ENCODE measurements at regions not wholly inside any gene's neighbourhood (a gene's known extent, or its start where the extent isn't known, plus 50 kb on each side); places are given as distances from the start of the nearest gene placed in this dataset.
"Not testable (repeated sequence)": the region's sequence is repeated elsewhere in the genome, so short reads cannot be mapped to it uniquely, and the experiment has no call there.

GRCh38 chrY:10958122-10958521, 1430.4 kb downstream of the TSPY10 start:
- DNase-seq; intact Hi-C loops (cut with DNase I): not testable (repeated sequence)

GRCh38 chrY:10973422-10973821, 1445.7 kb downstream of the TSPY10 start:
- intact Hi-C loops (cut with DNase I): no loop called here
- peak in 5 of 10 donors; percentile 8 to 70 (median 25) for DNase-seq

- DNase-seq: no peak
- intact Hi-C loops (cut with DNase I): no loop called here
Measured at GRCh38 chrY:10986655-10987054, 1459.0 kb downstream of the TSPY10 start.

- intact Hi-C loops (cut with DNase I): no loop called here
- no peak for DNase-seq
Measured at GRCh38 chrY:10987626-10988025, 1459.9 kb downstream of the TSPY10 start.

DNA sequence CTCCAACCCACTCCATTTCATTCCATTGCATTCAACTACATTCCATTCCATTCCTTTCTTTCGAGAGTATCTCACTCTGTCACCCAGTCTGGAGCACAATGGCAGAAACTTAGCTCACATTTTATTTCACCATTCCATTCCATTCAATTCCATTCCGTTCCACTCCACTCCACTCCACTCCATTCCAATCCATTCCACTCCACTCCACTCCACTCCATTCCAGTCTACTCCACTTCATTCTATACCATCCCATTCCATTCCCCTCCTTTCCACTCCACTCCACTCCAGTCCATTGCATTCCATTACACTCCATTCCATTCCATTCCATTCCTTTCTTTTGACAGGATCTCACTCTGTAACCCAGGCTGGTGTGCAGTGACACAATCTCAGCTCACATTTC, 1466.3 kb downstream of the TSPY10 start:
- no peak for DNase-seq
- intact Hi-C loops (cut with DNase I): no loop called here

DNA sequence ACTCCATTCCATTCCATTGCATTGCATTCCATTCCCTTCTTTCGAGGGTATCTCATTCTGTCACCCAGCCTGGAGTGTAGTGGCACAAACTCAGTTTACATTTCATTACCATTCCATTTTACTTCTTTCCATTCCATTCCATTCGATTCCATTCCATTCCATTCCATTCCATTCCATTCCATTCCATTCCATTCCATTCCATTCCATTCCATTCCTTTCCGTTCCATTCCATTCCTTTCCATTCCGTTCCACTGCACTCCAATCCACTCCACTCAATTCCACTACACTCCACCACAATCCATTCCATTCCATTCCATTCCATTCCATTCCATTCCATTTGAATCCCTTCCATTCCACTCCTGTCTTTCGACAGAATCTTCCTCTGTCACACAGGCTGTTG, 1472.0 kb downstream of the TSPY10 start:
- intact Hi-C loops (cut with DNase I); DNase-seq: not testable (repeated sequence)

DNA sequence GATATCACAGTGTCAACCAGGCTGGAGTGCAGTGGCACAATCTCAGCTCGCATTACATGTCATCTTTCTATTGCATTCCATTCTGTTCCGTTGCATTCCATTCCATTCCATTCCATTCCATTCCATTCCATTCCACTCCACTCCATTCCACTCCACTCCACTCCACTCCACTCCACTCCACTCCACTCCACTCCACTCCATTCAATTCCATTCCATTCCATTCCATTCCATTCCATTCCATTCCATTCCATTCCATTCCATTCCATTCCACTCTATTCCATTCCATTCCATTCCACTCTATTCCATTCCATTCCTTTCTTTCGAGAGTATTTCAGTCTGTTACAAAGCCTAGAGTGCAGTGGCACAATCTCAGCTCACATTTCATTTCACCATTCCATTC, 1486.5 kb downstream of the TSPY10 start:
- intact Hi-C loops (cut with DNase I); DNase-seq: not testable (repeated sequence)

- intact Hi-C loops (cut with DNase I): no loop called here
- no peak for DNase-seq
Measured at GRCh38 chrY:11022734-11023133, 1495.1 kb downstream of the TSPY10 start.

DNA sequence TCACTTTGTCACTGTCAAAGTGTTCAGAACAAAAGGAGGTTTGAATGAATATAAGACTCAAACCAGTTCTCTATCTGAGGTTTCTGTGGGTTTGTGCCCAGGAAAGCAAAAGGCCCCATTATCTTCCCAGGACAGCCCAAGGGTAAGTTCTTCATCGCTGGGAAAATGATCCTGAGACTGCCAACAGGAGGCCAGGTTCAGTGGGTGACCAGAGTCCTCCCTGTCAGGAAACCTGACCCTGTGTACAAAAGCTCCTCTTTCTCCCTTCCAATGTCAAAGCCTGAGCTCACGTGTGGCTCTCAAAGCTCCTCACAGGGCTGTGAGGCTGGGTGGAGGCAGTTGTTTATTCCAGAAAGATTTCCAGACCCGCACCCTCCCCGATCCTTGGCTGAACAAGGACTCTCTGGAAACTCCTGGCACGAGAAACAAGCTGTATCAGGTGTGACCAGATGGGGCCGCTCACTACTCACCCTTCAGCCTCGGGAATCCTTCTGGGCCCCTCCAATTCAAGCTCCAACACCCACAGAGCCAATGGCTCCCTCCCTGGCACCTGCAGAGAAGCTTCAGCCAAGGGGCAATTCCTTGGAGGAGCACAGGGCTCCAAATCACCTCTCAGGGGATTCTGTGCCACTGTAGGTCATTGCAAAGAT, 1516.7 kb downstream of the TSPY10 start:
- DNase-seq: peak in 1 of 10 donors; percentile 34

GRCh38 chrY:11063486-11063885, 1535.8 kb downstream of the TSPY10 start:
- DNase-seq: peak in 2 of 10 donors; percentile 18 to 47
- intact Hi-C loops (cut with DNase I): no loop called here

More for the DNA sequence above, 1516.7 kb downstream of the TSPY10 start:
- intact Hi-C loops (cut with DNase I): no loop called here

DNA sequence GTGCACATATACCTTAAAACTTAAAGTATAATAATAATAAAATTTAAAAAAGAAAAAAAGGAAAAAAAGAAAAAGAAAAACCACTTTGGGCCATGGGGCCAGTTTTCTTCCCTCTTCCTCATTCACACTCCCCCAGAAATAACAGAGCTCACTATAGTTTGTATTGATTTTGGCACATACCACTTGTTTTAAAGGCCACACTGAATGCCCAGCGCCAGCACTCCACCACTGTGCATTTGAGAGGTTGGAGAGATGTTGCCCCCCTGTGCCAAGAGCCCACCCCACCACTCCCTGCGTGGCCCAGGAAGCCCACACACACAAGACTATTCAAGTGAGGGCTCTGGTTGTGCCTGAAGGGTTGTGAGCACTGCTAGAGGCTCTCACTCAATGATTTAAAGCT, 1536.3 kb downstream of the TSPY10 start:
- intact Hi-C loops (cut with DNase I): no loop called here
- no peak for DNase-seq

DNA sequence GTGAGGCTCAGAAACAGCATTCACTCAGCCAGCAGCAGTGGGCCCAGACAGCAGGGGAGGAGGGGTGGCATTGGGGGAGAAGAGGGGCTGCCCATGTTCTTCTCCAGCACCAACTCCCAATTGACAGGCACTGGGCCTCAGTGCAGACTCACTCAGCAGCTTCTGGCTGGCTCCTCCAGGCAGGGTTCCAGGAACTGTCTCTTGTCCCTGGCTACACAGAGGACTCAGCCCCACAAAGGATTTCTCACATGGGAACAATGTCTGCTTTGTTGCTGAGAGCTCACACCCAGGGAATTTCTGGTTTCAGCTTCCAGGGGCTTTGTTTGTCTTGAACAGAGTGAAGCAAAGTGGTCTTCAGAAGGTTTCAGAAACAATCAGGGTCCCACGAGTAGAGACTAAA, 1536.7 kb downstream of the TSPY10 start:
- DNase-seq: peak in 3 of 10 donors; percentile 45 to 77 (median 55)
- intact Hi-C loops (cut with DNase I): no loop called here

DNA sequence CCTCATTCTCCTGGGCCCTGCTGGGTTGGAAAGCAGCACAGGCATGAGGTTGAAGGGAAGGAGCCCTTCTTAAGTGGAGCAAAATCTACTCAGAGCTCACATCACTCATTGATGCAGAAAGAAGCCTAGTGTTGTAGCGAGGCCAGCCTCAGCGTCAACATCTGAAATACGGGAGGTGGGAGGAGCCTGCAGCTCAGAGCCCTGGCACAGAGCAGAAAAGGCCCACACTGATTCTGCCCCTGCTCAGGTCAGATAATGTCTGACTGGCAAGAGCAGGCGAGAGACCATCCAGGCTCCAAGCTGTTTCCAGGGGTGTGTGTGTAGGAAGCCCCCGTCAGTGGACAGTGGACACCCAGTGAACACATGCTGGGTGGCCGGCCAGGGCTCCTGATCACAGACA, 1541.6 kb downstream of the TSPY10 start:
- DNase-seq: no peak
- intact Hi-C loops (cut with DNase I): no loop called here

DNA sequence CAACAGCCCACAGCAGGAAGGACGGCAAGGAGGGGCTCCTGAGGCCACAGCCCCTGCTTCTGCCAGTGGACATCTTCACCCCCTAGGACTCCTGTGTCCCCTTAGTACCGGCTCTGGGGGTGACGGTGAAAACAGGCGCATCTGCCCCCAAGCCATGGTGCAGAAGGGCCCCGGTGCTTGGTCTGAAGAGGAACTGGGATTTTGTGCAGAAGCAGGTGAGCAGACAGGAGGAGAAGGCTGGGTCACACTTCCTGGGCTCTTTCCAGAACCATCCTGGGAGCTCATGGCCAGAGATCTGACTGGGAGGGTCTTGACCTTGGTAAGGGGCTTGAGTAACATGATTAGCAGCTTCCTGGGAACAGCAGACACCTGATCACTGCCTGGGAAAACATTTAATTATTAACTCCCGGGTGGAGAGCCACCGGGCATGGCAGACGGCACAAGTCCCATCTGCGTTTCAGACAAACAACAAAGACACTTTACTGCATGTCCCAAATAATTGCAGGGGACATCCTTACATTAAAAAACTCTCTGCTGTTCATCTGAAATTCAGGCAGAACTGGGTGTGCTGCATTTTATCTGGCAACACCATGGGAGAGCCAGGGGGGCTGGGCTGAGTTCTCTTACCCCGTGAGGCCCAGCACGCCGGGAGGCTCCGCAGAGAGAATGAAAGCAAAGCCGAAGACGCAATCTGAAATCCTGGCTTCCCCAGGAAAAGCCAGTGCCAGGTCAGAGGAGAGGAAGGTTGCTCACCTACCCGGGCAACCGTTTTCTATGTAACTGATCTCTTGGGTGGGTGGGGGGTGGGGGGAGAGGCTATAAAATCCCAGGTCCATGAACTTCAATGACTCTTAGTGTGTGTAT, 1542.8 kb downstream of the TSPY10 start:
- intact Hi-C loops (cut with DNase I): no loop called here
- no peak for DNase-seq

- intact Hi-C loops (cut with DNase I): not testable (repeated sequence)
- DNase-seq: peak in 1 of 10 donors; percentile 10
Measured at GRCh38 chrY:11085801-11086200, 1558.1 kb downstream of the TSPY10 start.

- intact Hi-C loops (cut with DNase I): not testable (repeated sequence)
- DNase-seq: peak in 2 of 10 donors; percentile 40 to 63
Measured at GRCh38 chrY:11097498-11097897, 1569.8 kb downstream of the TSPY10 start.

DNA sequence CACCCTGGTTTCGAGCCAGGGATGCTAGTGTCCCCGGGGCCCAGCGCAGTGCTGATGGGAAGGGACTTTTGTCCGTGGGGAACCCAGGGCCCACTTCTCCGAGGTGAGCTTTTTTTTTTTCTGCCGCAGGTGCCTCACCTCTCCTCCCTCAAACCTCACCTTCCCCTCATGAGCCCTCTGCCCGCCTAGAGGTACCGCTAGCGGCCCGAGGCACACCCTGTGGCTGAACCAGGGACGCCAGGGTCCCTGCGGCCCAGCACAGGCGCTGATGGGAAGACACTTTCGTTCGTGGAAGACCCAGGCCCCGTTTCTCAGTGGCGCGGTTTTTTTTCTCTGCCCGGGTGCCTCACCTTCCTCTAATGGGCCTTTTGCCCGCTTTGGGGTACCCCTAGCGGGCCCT, 1570.7 kb downstream of the TSPY10 start:
- peak in 1 of 10 donors; percentile 67 for DNase-seq
- intact Hi-C loops (cut with DNase I): not testable (repeated sequence)

DNA sequence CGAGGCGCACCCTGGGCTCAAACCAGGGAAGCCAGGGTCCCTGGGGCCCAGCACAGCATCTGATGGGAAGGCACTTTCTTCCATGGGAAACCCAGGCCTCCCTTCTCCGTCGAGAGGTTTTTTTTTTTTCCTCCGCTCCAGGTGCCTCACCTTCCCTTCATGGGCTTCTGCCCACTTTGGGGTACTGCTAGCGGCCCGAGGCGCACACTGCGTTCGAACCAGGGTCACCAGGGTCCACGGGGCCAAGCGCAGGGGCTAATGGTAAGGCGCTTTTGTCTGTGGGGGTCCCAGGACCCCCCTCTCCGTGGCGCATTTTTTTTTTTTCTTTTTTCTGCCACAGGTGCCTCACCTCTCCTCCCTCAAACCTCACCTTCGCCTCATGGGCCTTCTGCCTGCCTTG, 1571.3 kb downstream of the TSPY10 start:
- DNase-seq: peak in 2 of 10 donors; percentile 70 to 71
- intact Hi-C loops (cut with DNase I): no loop called here

DNA sequence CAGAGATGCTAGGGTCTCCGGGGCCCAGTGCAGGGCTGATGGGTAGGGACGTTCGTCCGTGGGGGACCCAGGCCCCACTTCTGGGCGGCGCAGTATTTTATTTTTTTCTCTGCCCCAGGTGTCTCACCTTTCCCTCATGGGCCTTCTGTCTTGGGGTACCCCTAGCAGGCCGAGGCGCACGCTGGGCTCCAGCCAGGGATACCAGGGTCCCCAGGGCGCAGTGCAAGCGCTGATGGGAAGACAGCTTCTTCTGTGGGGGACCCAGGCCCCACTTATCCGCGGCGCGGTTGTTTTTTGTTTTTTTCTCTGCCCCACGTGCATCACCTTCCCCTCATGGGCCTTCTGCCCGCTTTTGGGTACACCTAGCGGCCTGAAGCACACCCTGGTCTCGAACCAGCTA, 1572.8 kb downstream of the TSPY10 start:
- peak in 3 of 10 donors; percentile 12 to 83 (median 74) for DNase-seq
- intact Hi-C loops (cut with DNase I): not testable (repeated sequence)

DNA sequence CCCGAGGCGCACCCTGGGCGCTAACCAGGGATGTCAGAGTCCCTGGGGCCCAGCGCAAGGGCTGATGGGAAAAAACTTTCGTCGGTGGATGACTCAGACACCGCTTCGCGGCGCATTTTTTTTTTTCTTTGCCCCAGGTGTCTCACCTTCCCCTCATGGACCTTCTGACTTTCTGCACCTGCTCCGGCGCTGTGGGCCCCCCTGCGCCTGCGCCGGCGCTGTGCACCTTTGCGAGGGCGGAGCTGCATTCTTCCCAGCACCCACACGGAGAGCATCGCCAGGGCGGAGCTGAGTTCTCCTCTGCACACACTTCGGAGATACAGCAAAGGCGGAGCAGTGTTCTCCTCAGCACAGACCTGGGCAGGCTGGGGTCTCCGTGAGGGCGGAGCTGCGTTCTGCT, 1575.3 kb downstream of the TSPY10 start:
- DNase-seq; intact Hi-C loops (cut with DNase I): not testable (repeated sequence)

DNA sequence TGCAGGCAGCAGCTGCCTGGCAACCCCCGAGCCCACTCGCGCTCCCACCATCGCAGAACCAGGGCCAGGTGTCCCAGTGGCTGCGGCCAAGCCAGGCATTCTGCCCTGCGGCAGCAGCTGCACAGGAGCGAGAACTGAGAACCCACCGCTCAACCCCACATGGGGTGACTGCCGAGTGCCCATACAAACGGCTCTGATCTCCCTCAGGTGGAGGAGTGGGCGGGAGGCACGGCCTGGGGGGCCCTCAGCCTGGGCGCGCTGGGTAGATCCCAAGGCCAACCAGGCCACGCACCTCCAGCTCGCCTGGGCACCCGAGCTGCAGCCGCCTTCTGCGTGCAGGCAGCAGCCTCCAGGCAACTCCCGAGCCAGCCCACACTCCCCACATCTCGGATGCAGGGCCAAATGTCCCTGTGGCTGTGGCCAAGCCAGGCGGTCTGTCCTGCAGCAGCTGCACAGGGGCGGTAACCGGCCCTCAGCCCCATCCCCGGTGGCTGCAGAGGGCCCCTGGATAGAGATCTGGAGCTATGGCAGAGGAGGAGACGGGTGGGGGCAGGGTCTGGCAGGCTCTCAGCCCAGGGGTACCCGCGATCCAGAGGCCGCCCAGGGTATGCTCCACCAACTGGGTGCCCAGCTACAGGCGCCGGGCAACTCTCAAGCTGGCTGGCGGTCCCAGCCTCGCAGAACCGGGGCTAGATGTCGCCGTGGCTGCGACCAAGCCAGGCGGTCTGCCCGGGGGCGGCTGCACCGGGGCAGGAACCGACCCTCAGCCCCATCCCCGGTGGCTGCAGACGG, 1579.6 kb downstream of the TSPY10 start:
- DNase-seq: peak in 2 of 10 donors; percentile 33 to 79
- intact Hi-C loops (cut with DNase I): not testable (repeated sequence)

All from posterior cingulate gyrus (tissue), 11 donors.